ENCODE measurements at regions not wholly inside any gene's neighbourhood (a gene's known extent, or its start where the extent isn't known, plus 50 kb on each side); places are given as distances from the start of the nearest gene placed in this dataset.
"Not testable (repeated sequence)": the region's sequence is repeated elsewhere in the genome, so short reads cannot be mapped to it uniquely, and the experiment has no call there.

GRCh38 chr2:82237994-82238662 lies 1933.6 kb upstream of the LRRTM1 start:
- DNase-seq (ENCODE audit: low spot score): no peak

DNA sequence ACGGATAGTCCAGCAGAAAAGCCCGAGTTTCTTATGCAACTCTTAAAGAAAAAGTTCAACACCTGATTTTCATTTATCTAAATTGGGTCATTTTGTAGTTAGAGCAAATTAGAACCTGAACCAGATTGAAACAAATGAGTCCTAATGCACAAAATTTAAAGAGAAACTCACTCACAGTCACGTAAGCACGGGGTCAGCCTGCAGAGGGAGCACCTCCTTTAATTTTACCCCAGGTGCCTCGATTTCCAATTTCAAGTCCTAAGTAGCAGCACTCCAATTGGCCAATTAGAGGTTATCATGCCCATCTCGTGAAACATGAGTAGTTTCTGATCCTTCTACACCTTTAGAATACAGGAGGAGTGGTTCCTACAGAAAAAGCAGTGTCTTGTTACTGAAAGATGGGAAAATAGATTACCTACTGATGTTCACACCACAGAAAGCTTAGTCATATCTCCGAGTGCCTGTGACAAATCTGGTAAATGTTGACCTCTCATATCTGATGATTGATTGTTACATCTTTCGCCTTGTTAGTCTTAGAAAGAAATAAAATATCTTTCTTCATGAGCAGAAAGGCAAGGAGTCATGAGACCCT lies 1929.8 kb upstream of the LRRTM1 start:
- no peak for DNase-seq (ENCODE audit: low spot score)

DNA sequence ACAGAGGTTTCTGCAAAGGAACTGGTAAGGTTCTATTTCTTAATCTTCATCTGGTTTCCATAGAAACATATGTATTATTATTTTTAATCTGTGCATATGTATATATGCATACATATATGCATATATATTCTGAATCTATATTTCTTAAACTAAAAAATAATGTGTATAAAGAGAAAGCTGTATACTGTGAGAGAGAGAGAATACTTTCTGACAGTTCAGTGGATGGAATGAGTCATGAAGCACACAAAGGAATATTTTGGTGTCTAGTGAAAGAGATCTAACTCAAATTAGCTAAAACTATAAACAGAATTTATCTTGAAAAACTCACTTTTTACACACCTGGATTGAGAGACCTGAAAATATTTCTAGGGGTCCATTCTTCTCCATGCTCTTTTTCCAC lies 1929.3 kb upstream of the LRRTM1 start:
- DNase-seq (ENCODE audit: low spot score): no peak

GRCh38 chr2:82230406-82230805 lies 1925.9 kb upstream of the LRRTM1 start:
- no peak for DNase-seq (ENCODE audit: low spot score)

- DNase-seq (ENCODE audit: low spot score): no peak
These were observed 1921.9 kb upstream of the LRRTM1 start for GRCh38 chr2:82226441-82226840.

GRCh38 chr2:82224301-82224940 lies 1919.9 kb upstream of the LRRTM1 start:
- DNase-seq (ENCODE audit: low spot score): no peak

DNA sequence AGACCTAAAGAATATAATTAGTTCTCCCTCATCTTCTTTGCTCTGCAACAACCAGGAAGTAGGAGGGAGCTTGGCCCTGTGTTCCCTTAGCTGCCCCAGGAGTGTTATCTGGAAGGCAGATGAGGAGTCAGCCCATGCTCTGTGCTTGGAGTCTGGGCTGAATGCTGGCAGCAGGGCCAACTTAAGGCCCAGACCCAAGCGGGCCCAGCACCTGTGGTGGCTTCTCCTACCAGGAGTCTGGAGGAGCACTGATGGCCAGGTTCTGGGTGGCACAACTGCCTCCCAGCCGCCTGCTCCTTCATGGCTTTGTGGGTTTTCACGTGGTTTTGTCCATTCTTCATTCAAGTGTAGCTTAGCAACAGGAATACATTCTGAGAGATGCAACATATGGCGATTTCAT lies 1910.7 kb upstream of the LRRTM1 start:
- no peak for DNase-seq (ENCODE audit: low spot score)

GRCh38 chr2:82199493-82199852 lies 1894.9 kb upstream of the LRRTM1 start:
- DNase-seq (ENCODE audit: low spot score): no peak

DNA sequence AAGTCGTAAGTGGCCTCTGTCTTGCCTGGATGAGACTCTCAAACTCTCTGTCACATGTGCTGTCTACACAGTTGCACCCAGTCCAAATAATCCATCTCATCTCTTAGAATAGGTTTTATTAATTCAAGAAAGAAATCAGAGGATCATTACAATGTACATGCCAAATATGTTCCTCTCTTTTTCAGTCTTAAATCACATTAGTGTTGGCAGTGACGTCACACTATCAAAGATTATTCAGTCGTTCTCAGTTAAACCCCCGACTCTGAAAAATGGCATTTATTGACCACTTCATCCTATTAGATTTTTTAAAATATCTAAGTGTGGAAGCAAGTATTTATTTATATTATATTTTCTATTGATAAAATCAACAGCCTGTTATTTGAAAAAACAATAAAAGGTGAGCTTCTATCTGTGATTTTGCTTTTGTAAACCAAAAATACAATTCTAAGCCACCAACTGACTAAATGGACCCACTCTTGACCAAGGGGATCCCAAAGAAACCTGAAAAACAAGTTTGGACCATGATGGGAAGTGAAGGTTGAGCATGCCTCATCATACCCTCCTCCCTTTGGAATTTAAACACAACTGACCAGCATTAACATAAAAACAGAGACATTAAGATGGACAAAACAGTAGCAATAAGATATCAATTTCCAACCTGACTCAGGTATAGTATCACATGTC lies 1894.4 kb upstream of the LRRTM1 start:
- DNase-seq (ENCODE audit: low spot score): no peak

DNA sequence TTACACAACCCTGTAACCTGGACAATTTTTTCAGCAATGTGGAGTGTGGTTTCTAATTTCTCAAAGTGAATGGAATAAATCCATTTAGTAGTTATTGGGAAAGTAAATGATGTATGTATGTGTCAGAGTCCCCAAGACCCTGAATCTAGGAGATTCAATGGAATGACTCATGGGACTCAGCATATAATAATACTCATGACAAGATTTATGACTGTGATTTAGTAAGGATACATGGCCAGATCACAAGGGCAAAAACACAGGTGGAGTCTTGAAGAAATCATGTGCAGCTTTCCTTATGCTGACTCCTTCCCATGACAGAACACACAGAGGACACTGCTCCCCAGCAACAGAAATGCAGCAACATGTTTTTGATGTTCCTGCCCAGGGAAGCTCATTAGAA lies 1877.7 kb upstream of the LRRTM1 start:
- DNase-seq (ENCODE audit: low spot score): no peak

GRCh38 chr2:82175210-82175609 lies 1870.7 kb upstream of the LRRTM1 start:
- DNase-seq (ENCODE audit: low spot score): not testable (repeated sequence)

DNA sequence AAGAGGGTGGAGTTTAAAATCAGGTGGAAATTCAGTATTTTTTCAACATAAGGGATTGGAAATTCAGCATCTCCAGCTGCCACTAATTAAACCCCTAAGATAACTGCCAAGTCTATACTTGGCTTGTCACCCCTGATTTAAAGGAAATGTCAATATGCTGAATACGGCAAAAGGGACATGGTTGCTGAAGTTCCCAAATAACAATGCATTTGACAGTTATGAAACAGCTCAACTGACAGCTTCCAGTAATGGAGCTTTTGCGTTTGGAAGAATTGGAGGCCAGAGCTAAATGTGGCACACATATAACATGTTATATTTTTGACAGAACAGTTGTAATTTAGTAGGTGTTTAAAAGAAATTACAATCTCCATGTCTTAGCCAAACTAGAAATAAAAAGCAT lies 1867.9 kb upstream of the LRRTM1 start:
- no peak for DNase-seq (ENCODE audit: low spot score)

DNA sequence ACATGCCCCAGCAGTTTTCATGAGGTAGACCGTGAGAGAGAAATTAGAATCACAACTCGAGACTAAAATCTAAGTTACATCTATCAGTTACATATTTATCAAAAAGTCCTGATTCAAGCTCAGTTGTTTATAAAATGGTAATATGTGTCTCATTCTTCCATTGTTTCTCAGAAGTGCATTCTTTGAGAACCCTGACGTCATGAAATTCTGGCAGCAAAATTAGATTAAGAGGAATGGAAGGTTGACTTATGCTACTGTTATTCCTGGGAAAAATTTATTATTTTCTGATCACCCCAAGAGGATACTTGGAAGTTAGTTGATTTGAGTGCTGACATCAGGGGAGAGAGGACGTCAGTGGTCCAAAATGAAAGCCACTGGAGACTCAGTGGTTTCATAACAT lies 1864.8 kb upstream of the LRRTM1 start:
- DNase-seq (ENCODE audit: low spot score): no peak

GRCh38 chr2:82165377-82165776 lies 1860.8 kb upstream of the LRRTM1 start:
- no peak for DNase-seq (ENCODE audit: low spot score)

GRCh38 chr2:82158150-82158549 lies 1853.6 kb upstream of the LRRTM1 start:
- DNase-seq (ENCODE audit: low spot score): no peak

GRCh38 chr2:82155469-82155868 lies 1850.9 kb upstream of the LRRTM1 start:
- DNase-seq (ENCODE audit: low spot score): no peak

- DNase-seq (ENCODE audit: low spot score): no peak
These were observed 1838.8 kb upstream of the LRRTM1 start for GRCh38 chr2:82143343-82143742.

- no peak for DNase-seq (ENCODE audit: low spot score)
These were observed 1835.5 kb upstream of the LRRTM1 start for GRCh38 chr2:82139979-82140611.

DNA sequence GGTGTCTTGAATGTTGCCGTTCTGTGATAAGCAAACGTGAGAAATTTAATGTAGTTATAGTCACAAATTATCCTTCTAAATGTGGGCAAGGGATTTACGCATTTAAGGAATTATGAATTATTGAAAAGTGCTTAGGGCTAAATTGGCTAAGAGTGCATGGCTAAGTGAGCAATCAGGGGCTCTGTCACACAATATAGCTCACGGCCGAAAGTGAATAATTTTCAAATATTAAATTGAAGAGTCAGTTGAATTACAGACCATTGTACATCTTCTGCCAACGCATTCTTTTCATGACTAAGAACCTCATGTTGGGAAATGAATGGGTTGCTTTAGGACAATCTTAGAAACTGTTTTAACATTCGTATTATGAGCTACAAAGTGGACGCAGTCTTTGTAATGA lies 1832.9 kb upstream of the LRRTM1 start:
- DNase-seq (ENCODE audit: low spot score): peak; percentile 9

GRCh38 chr2:82128051-82128450 lies 1823.5 kb upstream of the LRRTM1 start:
- no peak for DNase-seq (ENCODE audit: low spot score)

- DNase-seq (ENCODE audit: low spot score): no peak
These were observed 1820.1 kb upstream of the LRRTM1 start for GRCh38 chr2:82124629-82125028.

DNA sequence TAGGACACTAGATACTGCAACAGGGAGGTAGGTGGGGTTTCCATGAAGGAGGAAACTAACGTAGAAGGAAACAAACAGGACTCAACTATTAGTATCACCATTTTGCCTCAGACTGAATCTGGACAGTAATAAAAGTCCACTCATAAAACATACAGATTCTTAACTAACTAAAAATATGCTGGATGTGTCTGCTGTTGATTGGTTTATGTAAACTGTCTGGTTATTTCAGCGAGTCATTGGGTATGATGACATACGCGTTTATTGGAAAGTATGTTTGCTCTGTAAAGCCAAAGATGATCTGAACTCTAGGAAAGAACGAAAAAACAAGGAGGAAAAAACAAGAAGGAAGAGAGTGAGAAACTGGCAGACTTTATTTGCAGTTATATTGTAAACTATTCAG lies 1816.1 kb upstream of the LRRTM1 start:
- DNase-seq (ENCODE audit: low spot score): no peak

- DNase-seq (ENCODE audit: low spot score): no peak
These were observed 1815.6 kb upstream of the LRRTM1 start for GRCh38 chr2:82120115-82120514.
